ENCODE measurements at regions not wholly inside any gene's neighbourhood (a gene's known extent, or its start where the extent isn't known, plus 50 kb on each side); places are given as distances from the start of the nearest gene placed in this dataset.

GRCh38 chr11:122030286-122030685 lies 85.7 kb downstream of the BLID start:
- Histone ChIP-seq H3K36me3 (ENCODE audit: control insufficient read depth, insufficient read depth, low read length) (no peaks in the 10 kb centered on the region), H3K4me3 (replicated peaks; ENCODE audit: low read depth, low read length) (no peak overlapping the region), H3K27me3 (replicated peaks; ENCODE audit: control insufficient read depth, insufficient read depth, low read length) (no peaks in the 10 kb centered on the region; the same call in none of the 2 replicates)
- DNase-seq (ENCODE audit: extremely low read depth, insufficient read length): no peak
- TF ChIP-seq, protein P1, sequence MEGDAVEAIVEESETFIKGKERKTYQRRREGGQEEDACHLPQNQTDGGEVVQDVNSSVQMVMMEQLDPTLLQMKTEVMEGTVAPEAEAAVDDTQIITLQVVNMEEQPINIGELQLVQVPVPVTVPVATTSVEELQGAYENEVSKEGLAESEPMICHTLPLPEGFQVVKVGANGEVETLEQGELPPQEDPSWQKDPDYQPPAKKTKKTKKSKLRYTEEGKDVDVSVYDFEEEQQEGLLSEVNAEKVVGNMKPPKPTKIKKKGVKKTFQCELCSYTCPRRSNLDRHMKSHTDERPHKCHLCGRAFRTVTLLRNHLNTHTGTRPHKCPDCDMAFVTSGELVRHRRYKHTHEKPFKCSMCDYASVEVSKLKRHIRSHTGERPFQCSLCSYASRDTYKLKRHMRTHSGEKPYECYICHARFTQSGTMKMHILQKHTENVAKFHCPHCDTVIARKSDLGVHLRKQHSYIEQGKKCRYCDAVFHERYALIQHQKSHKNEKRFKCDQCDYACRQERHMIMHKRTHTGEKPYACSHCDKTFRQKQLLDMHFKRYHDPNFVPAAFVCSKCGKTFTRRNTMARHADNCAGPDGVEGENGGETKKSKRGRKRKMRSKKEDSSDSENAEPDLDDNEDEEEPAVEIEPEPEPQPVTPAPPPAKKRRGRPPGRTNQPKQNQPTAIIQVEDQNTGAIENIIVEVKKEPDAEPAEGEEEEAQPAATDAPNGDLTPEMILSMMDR (IDR thresholded peaks at IDR 0.05; ENCODE audit: insufficient read depth, low read length, poor library complexity, severe bottlenecking): no peak

GRCh38 chr11:122028545-122028944 lies 87.5 kb downstream of the BLID start:
- H3K27me3 ChIP-seq (replicated peaks; ENCODE audit: control insufficient read depth, insufficient read depth, low read length): no peaks in the 10 kb centered on the region; the same call in none of the 2 replicates
- TF ChIP-seq, protein P1 (IDR thresholded peaks at IDR 0.05; ENCODE audit: insufficient read depth, low read length, poor library complexity, severe bottlenecking): no peak
- no peak overlapping the region for H3K4me3 ChIP-seq (replicated peaks; ENCODE audit: low read depth, low read length)
- no peak for DNase-seq (ENCODE audit: extremely low read depth, insufficient read length)
- no peaks in the 10 kb centered on the region for H3K36me3 ChIP-seq (ENCODE audit: control insufficient read depth, insufficient read depth, low read length)

DNA sequence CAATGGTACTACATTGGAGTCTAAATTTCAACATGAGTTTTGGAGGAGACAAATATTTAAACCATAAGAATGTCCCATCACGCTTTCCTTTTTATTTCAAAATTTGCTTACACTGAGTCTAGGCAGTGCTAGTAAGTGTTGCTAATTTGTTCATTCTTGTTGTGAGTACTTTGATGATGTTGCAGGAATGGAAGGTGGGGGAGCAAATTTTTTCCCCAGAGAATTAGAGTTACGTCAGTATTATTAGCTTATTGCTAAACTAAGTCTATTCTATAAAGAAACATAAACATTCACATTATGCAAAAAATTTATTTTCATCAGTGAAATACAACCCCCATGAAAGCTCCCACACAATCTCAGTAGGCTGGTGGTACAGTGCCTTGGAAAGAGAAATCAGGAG lies 88.0 kb downstream of the BLID start:
- Histone ChIP-seq H3K36me3 (ENCODE audit: control insufficient read depth, insufficient read depth, low read length) (no peaks in the 10 kb centered on the region), H3K4me3 (replicated peaks; ENCODE audit: low read depth, low read length) (no peak overlapping the region), H3K27me3 (replicated peaks; ENCODE audit: control insufficient read depth, insufficient read depth, low read length) (no peaks in the 10 kb centered on the region; the same call in none of the 2 replicates)
- DNase-seq (ENCODE audit: extremely low read depth, insufficient read length): no peak
- TF ChIP-seq, protein P1 (IDR thresholded peaks at IDR 0.05; ENCODE audit: insufficient read depth, low read length, poor library complexity, severe bottlenecking): no peak

GRCh38 chr11:122025757-122026156 lies 90.3 kb downstream of the BLID start:
- no peak overlapping the region for H3K4me3 ChIP-seq (replicated peaks; ENCODE audit: low read depth, low read length)
- no peak for DNase-seq (ENCODE audit: extremely low read depth, insufficient read length)

GRCh38 chr11:122024278-122024677 lies 91.7 kb downstream of the BLID start:
- Histone ChIP-seq H3K4me3 (replicated peaks; ENCODE audit: low read depth, low read length) (no peak overlapping the region), H3K36me3 (ENCODE audit: control insufficient read depth, insufficient read depth, low read length) (no peaks in the 10 kb centered on the region), H3K27me3 (replicated peaks; ENCODE audit: control insufficient read depth, insufficient read depth, low read length) (no peaks in the 10 kb centered on the region; the same call in 1 of the 2 replicates)
- DNase-seq (ENCODE audit: extremely low read depth, insufficient read length): no peak
- TF ChIP-seq, protein P1 (IDR thresholded peaks at IDR 0.05; ENCODE audit: insufficient read depth, low read length, poor library complexity, severe bottlenecking): no peak

More at GRCh38 chr11:122025757-122026156, 90.3 kb downstream of the BLID start:
- H3K36me3 ChIP-seq (ENCODE audit: control insufficient read depth, insufficient read depth, low read length): no peaks in the 10 kb centered on the region
- H3K27me3 ChIP-seq (replicated peaks; ENCODE audit: control insufficient read depth, insufficient read depth, low read length): no peaks in the 10 kb centered on the region; the same call in none of the 2 replicates
- TF ChIP-seq, protein P1 (IDR thresholded peaks at IDR 0.05; ENCODE audit: insufficient read depth, low read length, poor library complexity, severe bottlenecking): no peak
